Upper lobe of left lung (tissue), 6 donors: ENCODE measurements at regions not wholly inside any gene's neighbourhood (a gene's known extent, or its start where the extent isn't known, plus 50 kb on each side); places are given as distances from the start of the nearest gene placed in this dataset.

Experiments used
- ATAC-seq, 2 donors: fragments of 200-7000 bp; cut with Tn5 transposase; one replicate each; pipeline ENCODE4 v1.9.1; 2022; ENCODE audit warnings: mild to moderate bottlenecking in 2 of 2, moderate library complexity in 2 of 2; ENCODE audit not compliant: low FRiP score in 2 of 2
- DNase-seq, 2 donors: peaks; one replicate each; pipeline ENCODE4 v3.0.0-alpha.2; 2019 to 2020
- H3K27ac ChIP-seq, 4 donors: fragments of 200-600 bp; sonication (generic); one replicate each; pipeline ENCODE4 v1.5.1; 2016 to 2019
- H3K27me3 ChIP-seq, 4 donors: fragments of 200-600 bp; sonication (generic); one replicate each; pipeline ENCODE4 v1.5.1; 2017 to 2019
- H3K36me3 ChIP-seq, 4 donors: fragments of 200-600 bp; sonication (generic); one replicate each; pipeline ENCODE4 v1.5.1; 2016 to 2019
- H3K4me1 ChIP-seq, 4 donors: fragments of 200-600 bp; sonication (generic); one replicate each; pipeline ENCODE4 v1.5.1; 2018 to 2019
- H3K4me3 ChIP-seq, 4 donors: fragments of 200-600 bp; sonication (generic); one replicate each; pipeline ENCODE4 v1.5.1; 2017 to 2019; ENCODE audit warnings: mild to moderate bottlenecking in 2 of 4, moderate library complexity in 1 of 4
- H3K9me3 ChIP-seq, 4 donors: fragments of 200-600 bp; sonication (generic); one replicate each; pipeline ENCODE4 v1.5.1; 2018 to 2019
- CTCF ChIP-seq, 6 experiments: fragments of 450-650 bp in 4 of 6; fragments of 200-600 bp in 2 of 6; sonication (generic) in 2 of 6; IDR thresholded peaks; one replicate each; pipeline ENCODE4 v1.5.1; 2016 to 2019; ENCODE audit warnings: antibody characterized with exemption in 6 of 6
- EP300 ChIP-seq, 4 donors: sonication (generic); formaldehyde crosslinking; IDR thresholded peaks; one replicate each; pipeline ENCODE4 v1.5.1; 2017; ENCODE audit warnings: antibody characterized with exemption in 4 of 4, control low read depth in 2 of 4
- POLR2A ChIP-seq, 4 donors: fragments of 450-650 bp; IDR thresholded peaks; one replicate each; pipeline ENCODE4 v1.5.1; 2016 to 2017; ENCODE audit warnings: antibody characterized with exemption in 4 of 4, mild to moderate bottlenecking in 2 of 4
- POLR2AphosphoS5 ChIP-seq, 2 donors: sonication (generic); formaldehyde crosslinking; IDR thresholded peaks; one replicate each; pipeline ENCODE4 v1.5.1; 2017; ENCODE audit warnings: antibody characterized with exemption in 2 of 2
- WGBS, 2 donors: methylation state at CpG; one replicate each; pipeline ENCODE4 v1.1.5; 2017 to 2018; 5-methylcytosine and 5-hydroxymethylcytosine counted together
- donor health status: DM: no; HTN: no; CAD: no; lungs with moderate emphysema.
- donor health status: DM: no; HTN: yes; CAD: no; lungs with severe emphysema.

- no peaks in the 10 kb centered on the region for H3K4me1 ChIP-seq
- no peaks in the 10 kb centered on the region for H3K27me3 ChIP-seq
- DNase-seq, result no peak
- no peak overlapping the region for H3K4me3 ChIP-seq
- H3K9me3 ChIP-seq, result peaks cover 0 to 1% (median 0%) of the 10 kb centered on the region in 4 donors
- WGBS, 2 donors, result 91 to 92% methylated on average over 2 of the region's 2 CpGs
- ATAC-seq, result no peak
- no peak overlapping the region for H3K27ac ChIP-seq
- TF ChIP-seq CTCF (IDR thresholded peaks at IDR 0.05), result no peak
- no peak for TF ChIP-seq EP300 (IDR thresholded peaks at IDR 0.05)
- no peak for TF ChIP-seq POLR2AphosphoS5 (IDR thresholded peaks at IDR 0.05)
- no peak for TF ChIP-seq POLR2A (IDR thresholded peaks at IDR 0.05)
- no peaks in the 10 kb centered on the region for H3K36me3 ChIP-seq
These were observed 476.4 kb downstream of the TOX3 start for GRCh38 chr16:52070341-52071057.

GRCh38 chr16:52069866-52070265 is 477.1 kb downstream of the TOX3 start:
- ATAC-seq (no peak), DNase-seq (no peak)
- 16 to 25% methylated on average over 3 of the region's 3 CpGs for WGBS, 2 donors

DNA sequence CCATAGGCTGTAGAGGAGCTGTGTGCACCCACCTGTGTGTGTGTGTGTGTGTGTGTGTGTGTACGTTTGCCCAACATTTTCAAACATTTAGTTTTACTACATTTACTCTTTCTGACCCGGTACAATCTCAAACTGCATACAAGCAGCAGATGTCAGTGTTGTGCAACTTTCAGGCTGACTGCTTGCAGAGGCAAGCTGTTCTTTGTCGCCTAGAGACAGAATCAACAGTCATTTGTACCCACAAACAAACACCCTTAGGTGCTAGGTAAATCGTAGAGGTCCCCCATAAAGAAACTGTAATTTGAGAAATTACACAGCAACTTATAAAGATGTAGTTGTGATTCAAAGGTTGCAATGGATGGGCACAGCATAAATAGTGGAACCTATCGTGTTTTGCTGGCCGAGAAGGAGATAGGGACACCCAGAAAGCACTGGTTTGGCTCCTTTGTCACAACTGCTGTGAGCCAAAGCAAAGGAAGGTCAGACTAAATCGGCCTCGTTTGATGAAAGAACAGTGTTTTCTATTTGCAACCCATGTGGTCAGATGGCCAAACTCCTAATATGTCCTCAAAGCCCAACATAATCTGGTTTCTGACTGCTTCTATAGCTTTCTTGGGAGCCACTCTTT is 478.4 kb downstream of the TOX3 start:
- DNase-seq (peak in 1 of 2 donors; percentile 26), ATAC-seq (peak in 1 of 2 donors; percentile 40)
- 28 to 29% methylated on average over 8 of the region's 8 CpGs for WGBS, 2 donors
- H3K36me3 ChIP-seq, result no peaks in the 10 kb centered on the region
- H3K9me3 ChIP-seq, result peaks cover 0 to 5% (median 0%) of the 10 kb centered on the region in 4 donors
- H3K4me3 ChIP-seq, result no peak overlapping the region
- no peak overlapping the region for H3K27ac ChIP-seq
- no peak for TF ChIP-seq POLR2AphosphoS5 (IDR thresholded peaks at IDR 0.05)
- TF ChIP-seq CTCF (IDR thresholded peaks at IDR 0.05), result peak in 1 of 6 experiments; percentile 28
- no peaks in the 10 kb centered on the region for H3K4me1 ChIP-seq
- H3K27me3 ChIP-seq, result no peaks in the 10 kb centered on the region

More at GRCh38 chr16:52069866-52070265, 477.1 kb downstream of the TOX3 start:
- Histone ChIP-seq H3K27ac (no peak overlapping the region), H3K4me3 (no peak overlapping the region), H3K36me3 (no peaks in the 10 kb centered on the region), H3K9me3 (peaks cover 0 to 5% (median 0%) of the 10 kb centered on the region in 4 donors), H3K27me3 (no peaks in the 10 kb centered on the region), H3K4me1 (no peaks in the 10 kb centered on the region)
- no peak for TF ChIP-seq POLR2AphosphoS5 (IDR thresholded peaks at IDR 0.05)
- TF ChIP-seq POLR2A (IDR thresholded peaks at IDR 0.05), result no peak
- no peak for TF ChIP-seq EP300 (IDR thresholded peaks at IDR 0.05)
- TF ChIP-seq CTCF (IDR thresholded peaks at IDR 0.05), result no peak

- no peaks in the 10 kb centered on the region for H3K27me3 ChIP-seq
- peaks cover 0 to 5% (median 0%) of the 10 kb centered on the region in 4 donors for H3K9me3 ChIP-seq
- no peaks in the 10 kb centered on the region for H3K36me3 ChIP-seq
- WGBS, 2 donors, result 44 to 48% methylated on average over 2 of the region's 2 CpGs
- DNase-seq (no peak), ATAC-seq (no peak)
- no peak overlapping the region for H3K4me3 ChIP-seq
- TF ChIP-seq EP300 (IDR thresholded peaks at IDR 0.05) (no peak), CTCF (IDR thresholded peaks at IDR 0.05) (no peak), POLR2A (IDR thresholded peaks at IDR 0.05) (no peak), POLR2AphosphoS5 (IDR thresholded peaks at IDR 0.05) (no peak)
- no peaks in the 10 kb centered on the region for H3K4me1 ChIP-seq
- H3K27ac ChIP-seq, result no peak overlapping the region
These were observed 480.0 kb downstream of the TOX3 start for GRCh38 chr16:52066962-52067361.
